GM19240 (cell line): ENCODE measurements at regions not wholly inside any gene's neighbourhood (a gene's known extent, or its start where the extent isn't known, plus 50 kb on each side); places are given as distances from the start of the nearest gene placed in this dataset.
"Not testable (repeated sequence)": the region's sequence is repeated elsewhere in the genome, so short reads cannot be mapped to it uniquely, and the experiment has no call there.

Experiments used
- DNase-seq: peaks from one replicate; pipeline ENCODE4 v3.0.0; 2011; ENCODE audit warnings: low spot score; ENCODE audit not compliant: insufficient read length

- no peak for DNase-seq
Observed at GRCh38 chr3:27661797-27662196, 60.3 kb downstream of the EOMES start.

GRCh38 chr3:27659279-27660021 lies 62.7 kb downstream of the EOMES start:
- peak; percentile 26 for DNase-seq

GRCh38 chr3:27658741-27659140 lies 63.4 kb downstream of the EOMES start:
- no peak for DNase-seq

- no peak for DNase-seq
Observed at GRCh38 chr3:27657871-27658270, 64.3 kb downstream of the EOMES start.

- no peak for DNase-seq
Observed at GRCh38 chr3:27657404-27657803, 64.7 kb downstream of the EOMES start.

GRCh38 chr3:27656790-27657189 lies 65.3 kb downstream of the EOMES start:
- no peak for DNase-seq

- no peak for DNase-seq
Observed at GRCh38 chr3:27655547-27655946, 66.6 kb downstream of the EOMES start.

- DNase-seq, result no peak
Observed at GRCh38 chr3:27653803-27654558, 68.1 kb downstream of the EOMES start.

- no peak for DNase-seq
Observed at GRCh38 chr3:27649277-27649676, 72.8 kb downstream of the EOMES start.

GRCh38 chr3:27646896-27647295 lies 75.2 kb downstream of the EOMES start:
- DNase-seq, result no peak

GRCh38 chr3:27644941-27645340 lies 77.2 kb downstream of the EOMES start:
- no peak for DNase-seq

GRCh38 chr3:27643355-27643754 lies 78.8 kb downstream of the EOMES start:
- DNase-seq, result no peak

- DNase-seq, result no peak
Observed at GRCh38 chr3:27642796-27643195, 79.3 kb downstream of the EOMES start.

- no peak for DNase-seq
Observed at GRCh38 chr3:27641888-27642601, 80.1 kb downstream of the EOMES start.

GRCh38 chr3:27641271-27641800 lies 80.8 kb downstream of the EOMES start:
- DNase-seq, result no peak

GRCh38 chr3:27639271-27639670 lies 82.9 kb downstream of the EOMES start:
- DNase-seq, result no peak

GRCh38 chr3:27638594-27638993 lies 83.5 kb downstream of the EOMES start:
- no peak for DNase-seq

GRCh38 chr3:27637346-27637995 lies 84.7 kb downstream of the EOMES start:
- no peak for DNase-seq

- DNase-seq, result not testable (repeated sequence)
Observed at GRCh38 chr3:27635006-27635405, 87.1 kb downstream of the EOMES start.

- DNase-seq, result no peak
Observed at GRCh38 chr3:27633224-27633545, 88.9 kb downstream of the EOMES start.

- no peak for DNase-seq
Observed at GRCh38 chr3:27632431-27633223, 89.5 kb downstream of the EOMES start.
